ENCODE measurements at regions not wholly inside any gene's neighbourhood (a gene's known extent, or its start where the extent isn't known, plus 50 kb on each side); places are given as distances from the start of the nearest gene placed in this dataset.

GRCh38 chr15:94691169-94691568 is 459.8 kb downstream of the MCTP2 start:
- no peak for DNase-seq

GRCh38 chr15:94692710-94693109 is 461.3 kb downstream of the MCTP2 start:
- no peak for DNase-seq

GRCh38 chr15:94700211-94700610 is 468.9 kb downstream of the MCTP2 start:
- no peak for DNase-seq

GRCh38 chr15:94701281-94701985 is 470.1 kb downstream of the MCTP2 start:
- no peak for DNase-seq

- no peak for DNase-seq
Observed at GRCh38 chr15:94703596-94703995, 472.2 kb downstream of the MCTP2 start.

GRCh38 chr15:94704421-94704820 is 473.1 kb downstream of the MCTP2 start:
- no peak for DNase-seq

GRCh38 chr15:94704946-94705345 is 473.6 kb downstream of the MCTP2 start:
- no peak for DNase-seq

- DNase-seq, result no peak
Observed at GRCh38 chr15:94709319-94709718, 478.0 kb downstream of the MCTP2 start.

GRCh38 chr15:94722024-94722636 is 490.8 kb downstream of the MCTP2 start:
- no peak for DNase-seq

- DNase-seq, result no peak
Observed at GRCh38 chr15:94723801-94724200, 492.4 kb downstream of the MCTP2 start.

GRCh38 chr15:94731286-94731685 is 499.9 kb downstream of the MCTP2 start:
- no peak for DNase-seq

- no peak for DNase-seq
Observed at GRCh38 chr15:94734460-94734859, 503.1 kb downstream of the MCTP2 start.

- DNase-seq, result no peak
Observed at GRCh38 chr15:94736236-94736635, 504.9 kb downstream of the MCTP2 start.

- DNase-seq, result no peak
Observed at GRCh38 chr15:94739639-94740038, 508.3 kb downstream of the MCTP2 start.

- no peak for DNase-seq
Observed at GRCh38 chr15:94740469-94740868, 509.1 kb downstream of the MCTP2 start.

GRCh38 chr15:94743668-94744067 is 512.3 kb downstream of the MCTP2 start:
- DNase-seq, result no peak

- DNase-seq, result no peak
Observed at GRCh38 chr15:94744080-94744793, 512.9 kb downstream of the MCTP2 start.

GRCh38 chr15:94745371-94745770 is 514.0 kb downstream of the MCTP2 start:
- DNase-seq, result no peak

GRCh38 chr15:94747510-94747909 is 516.1 kb downstream of the MCTP2 start:
- no peak for DNase-seq

- no peak for DNase-seq
Observed at GRCh38 chr15:94749811-94750617, 518.7 kb downstream of the MCTP2 start.

- no peak for DNase-seq
Observed at GRCh38 chr15:94760348-94760747, 529.0 kb downstream of the MCTP2 start.

- DNase-seq, result no peak
Observed at GRCh38 chr15:94761574-94761973, 530.2 kb downstream of the MCTP2 start.

- DNase-seq, result no peak
Observed at GRCh38 chr15:94769089-94769488, 537.7 kb downstream of the MCTP2 start.
